ENCODE measurements at regions not wholly inside any gene's neighbourhood (a gene's known extent, or its start where the extent isn't known, plus 50 kb on each side); places are given as distances from the start of the nearest gene placed in this dataset.

DNA sequence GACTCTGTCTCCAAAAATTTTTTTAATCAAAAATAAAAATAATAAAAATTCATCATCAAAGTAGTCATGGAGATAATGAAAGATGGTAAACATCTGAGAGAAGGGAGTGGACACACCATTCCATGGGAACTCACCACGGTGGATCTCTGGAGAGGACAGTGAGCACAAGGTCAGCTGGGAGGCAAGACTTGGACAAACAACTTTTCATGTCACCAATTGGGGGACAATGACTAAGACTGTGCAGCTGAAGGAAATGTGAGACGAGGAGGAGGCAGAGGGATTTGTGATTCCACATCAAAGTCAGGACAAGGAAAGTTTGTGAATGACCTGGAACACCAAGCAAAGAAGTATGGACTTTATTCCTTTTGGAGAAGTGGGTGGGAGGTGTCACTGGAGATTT is 121.0 kb upstream of the SH3BP4 start:
- TF ChIP-seq, protein P1, sequence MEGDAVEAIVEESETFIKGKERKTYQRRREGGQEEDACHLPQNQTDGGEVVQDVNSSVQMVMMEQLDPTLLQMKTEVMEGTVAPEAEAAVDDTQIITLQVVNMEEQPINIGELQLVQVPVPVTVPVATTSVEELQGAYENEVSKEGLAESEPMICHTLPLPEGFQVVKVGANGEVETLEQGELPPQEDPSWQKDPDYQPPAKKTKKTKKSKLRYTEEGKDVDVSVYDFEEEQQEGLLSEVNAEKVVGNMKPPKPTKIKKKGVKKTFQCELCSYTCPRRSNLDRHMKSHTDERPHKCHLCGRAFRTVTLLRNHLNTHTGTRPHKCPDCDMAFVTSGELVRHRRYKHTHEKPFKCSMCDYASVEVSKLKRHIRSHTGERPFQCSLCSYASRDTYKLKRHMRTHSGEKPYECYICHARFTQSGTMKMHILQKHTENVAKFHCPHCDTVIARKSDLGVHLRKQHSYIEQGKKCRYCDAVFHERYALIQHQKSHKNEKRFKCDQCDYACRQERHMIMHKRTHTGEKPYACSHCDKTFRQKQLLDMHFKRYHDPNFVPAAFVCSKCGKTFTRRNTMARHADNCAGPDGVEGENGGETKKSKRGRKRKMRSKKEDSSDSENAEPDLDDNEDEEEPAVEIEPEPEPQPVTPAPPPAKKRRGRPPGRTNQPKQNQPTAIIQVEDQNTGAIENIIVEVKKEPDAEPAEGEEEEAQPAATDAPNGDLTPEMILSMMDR (IDR thresholded peaks at IDR 0.05; ENCODE audit: low read depth, low read length), result no peak
- no peak for DNase-seq (ENCODE audit: extremely low read depth, low read depth)

DNA sequence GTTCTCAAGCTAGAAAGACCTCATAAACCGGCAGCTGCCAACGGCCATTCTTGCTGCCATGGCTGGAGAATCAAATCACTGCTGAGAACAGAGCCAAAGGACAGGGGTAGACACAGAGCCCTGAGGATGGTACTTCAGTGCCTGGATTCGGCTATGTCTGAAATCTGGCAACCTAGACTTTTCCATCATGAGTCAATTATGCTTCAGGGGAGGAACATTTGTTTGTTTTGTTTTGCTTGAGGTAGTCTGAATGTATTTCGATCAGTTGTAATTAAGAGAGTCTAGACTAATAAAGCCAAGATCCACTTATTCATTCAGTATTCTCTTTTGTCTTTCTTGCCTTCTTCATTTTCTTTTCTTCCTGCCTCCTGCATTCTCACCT is 122.8 kb upstream of the SH3BP4 start:
- no peak for DNase-seq (ENCODE audit: extremely low read depth, low read depth)
- TF ChIP-seq, protein P1 (IDR thresholded peaks at IDR 0.05; ENCODE audit: low read depth, low read length), result no peak

DNA sequence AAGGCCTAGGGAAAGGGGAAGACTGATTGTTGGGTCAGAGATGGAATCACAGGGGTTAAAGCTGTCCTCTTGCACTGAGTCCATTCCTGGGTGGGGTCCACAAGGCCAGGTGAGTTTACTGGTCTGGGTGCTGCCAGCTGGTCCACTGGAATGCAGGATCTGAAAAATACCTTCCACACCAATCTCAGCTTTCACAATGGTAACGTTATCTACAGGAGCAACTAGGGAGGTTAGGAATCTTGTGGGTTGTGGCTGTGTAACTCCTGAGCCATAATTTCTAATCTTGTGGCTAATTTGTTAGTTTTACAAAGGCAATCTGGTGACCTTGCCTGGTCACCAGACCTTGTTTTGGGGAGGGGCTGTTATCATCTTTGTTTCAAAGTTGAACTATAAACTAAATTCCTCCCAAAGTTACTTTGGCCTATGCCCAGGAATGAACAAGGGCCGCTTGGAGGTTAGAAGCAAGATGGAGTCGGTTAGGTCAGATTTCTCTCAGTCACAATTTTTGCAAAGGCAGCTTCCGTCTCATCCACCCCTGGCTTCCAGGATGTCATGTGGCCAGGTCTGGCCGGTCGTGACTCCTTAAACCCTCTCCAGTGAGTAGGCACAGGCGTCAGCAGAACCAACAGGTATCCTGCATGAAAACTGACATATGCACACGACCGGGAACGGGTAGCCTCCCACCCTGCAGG is 123.3 kb upstream of the SH3BP4 start:
- TF ChIP-seq, protein P1 (IDR thresholded peaks at IDR 0.05; ENCODE audit: low read depth, low read length), result no peak
- no peak for DNase-seq (ENCODE audit: extremely low read depth, low read depth)

DNA sequence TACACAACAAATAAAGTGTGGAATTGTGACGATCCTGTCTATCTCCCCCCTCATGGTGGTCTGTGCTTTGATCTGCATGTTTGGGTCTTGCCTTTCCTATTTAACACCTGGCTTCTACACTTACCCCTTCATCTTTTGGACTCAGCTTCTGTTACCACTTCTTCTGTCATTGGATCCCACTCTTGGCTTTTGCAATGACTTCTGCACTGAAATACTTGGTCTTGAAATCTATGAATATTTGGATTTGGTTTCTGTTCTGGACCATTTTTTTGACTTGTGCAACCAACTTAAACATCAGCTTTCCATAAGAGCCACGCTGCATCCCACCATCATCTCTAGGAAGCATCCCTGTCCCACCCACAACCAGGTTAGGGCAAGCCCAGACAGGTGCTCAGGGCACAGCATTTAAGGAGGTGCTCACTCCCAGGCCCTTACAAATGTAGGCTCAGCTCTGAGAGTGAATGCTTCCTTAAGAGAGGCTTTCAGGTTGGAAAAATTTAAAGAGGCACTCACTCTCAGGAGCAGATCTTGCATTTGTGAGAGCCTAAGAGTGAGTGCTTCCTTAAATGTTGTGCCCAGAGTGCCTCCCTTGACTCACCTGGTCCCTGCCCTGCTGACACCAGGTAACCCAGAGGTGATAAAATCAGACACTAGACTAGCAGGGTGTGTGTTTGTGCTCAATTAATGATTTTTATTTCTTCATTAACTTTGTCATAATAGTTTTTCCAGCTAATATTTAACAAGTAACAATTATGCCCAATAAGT is 124.5 kb upstream of the SH3BP4 start:
- no peak for DNase-seq (ENCODE audit: extremely low read depth, low read depth)
- TF ChIP-seq, protein P1 (IDR thresholded peaks at IDR 0.05; ENCODE audit: low read depth, low read length), result no peak

DNA sequence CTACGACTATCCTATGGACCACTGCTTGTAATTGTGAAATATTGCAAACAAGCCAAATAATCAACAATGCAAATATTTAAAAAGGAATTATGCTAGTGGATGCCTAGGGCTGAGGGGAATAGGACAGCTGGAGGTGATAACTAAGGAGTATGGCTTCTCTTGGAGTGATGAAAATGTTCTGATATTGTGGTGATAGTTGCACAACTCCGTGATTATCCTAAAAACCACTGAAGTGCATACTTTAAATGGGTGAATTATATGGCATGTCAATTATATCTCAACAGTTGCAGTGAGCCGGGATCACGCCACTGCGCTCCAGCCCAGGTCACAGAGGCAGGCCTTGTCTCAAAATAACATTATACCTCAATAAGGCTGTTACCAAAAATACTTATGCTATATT is 125.1 kb upstream of the SH3BP4 start:
- no peak for DNase-seq (ENCODE audit: extremely low read depth, low read depth)

DNA sequence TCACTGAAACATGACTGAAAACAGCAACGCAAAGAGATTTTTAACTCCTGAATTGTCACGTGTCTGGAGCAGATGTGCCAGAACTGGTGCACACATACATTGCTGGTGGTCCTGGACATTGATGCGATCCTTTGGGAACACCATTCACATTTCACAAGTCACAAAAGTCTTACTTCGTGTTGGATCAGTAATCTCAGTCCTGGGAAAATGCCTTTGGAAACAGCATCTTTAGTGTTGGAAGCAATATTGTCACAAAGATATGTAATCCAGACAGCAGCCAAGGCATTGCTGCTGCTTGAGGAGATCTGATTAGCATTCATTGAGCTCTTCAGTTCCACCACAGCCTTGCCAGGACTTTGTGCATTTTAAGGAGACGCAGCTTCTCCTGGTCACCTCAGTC is 126.2 kb upstream of the SH3BP4 start:
- TF ChIP-seq, protein P1 (IDR thresholded peaks at IDR 0.05; ENCODE audit: low read depth, low read length), result no peak

More for the DNA sequence above, 125.1 kb upstream of the SH3BP4 start:
- TF ChIP-seq, protein P1 (IDR thresholded peaks at IDR 0.05; ENCODE audit: low read depth, low read length), result no peak

DNA sequence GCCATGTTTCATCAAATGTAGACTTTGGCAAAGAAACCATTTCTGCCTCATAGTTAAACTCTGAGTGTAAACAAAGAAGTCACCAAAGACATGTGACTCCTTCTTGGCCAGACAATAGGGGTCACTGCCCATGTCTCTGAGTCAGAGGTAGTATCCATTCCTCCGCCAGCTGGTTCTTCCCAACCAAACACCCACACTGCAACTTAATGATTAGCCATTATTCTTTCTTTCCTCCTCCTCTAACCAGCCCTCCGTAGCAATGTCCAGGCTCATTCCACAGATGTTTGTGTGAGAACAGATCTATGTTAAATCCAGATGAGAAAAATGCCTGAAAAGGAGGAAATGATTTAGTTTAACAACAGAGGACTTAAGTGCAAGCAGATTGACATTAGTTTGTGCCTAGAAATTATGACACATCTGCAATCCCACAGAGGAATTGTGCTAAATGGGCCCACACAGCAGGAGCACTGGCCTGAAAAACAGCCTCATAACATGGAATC is 127.9 kb upstream of the SH3BP4 start:
- TF ChIP-seq, protein P1 (IDR thresholded peaks at IDR 0.05; ENCODE audit: low read depth, low read length), result no peak
- peak; percentile 96 for DNase-seq (ENCODE audit: extremely low read depth, low read depth)

More for the DNA sequence above, 126.2 kb upstream of the SH3BP4 start:
- no peak for DNase-seq (ENCODE audit: extremely low read depth, low read depth)
